D721Med (cell line): ENCODE measurements at regions not wholly inside any gene's neighbourhood (a gene's known extent, or its start where the extent isn't known, plus 50 kb on each side); places are given as distances from the start of the nearest gene placed in this dataset.

ENCODE experiments used
- DNase-seq: peaks from one replicate; pipeline ENCODE4 v3.0.0; 2011; ENCODE audit warnings: low spot score; ENCODE audit not compliant: insufficient read length
- FAIRE-seq: peaks from 2 replicates; lab custom pipeline; 2011; peaks lifted over from hg19 to GRCh38; lab: Jason Lieb, UNC
- TF ChIP-seq, protein P1 (sequence below): IDR thresholded peaks from 2 replicates; pipeline ENCODE4 v1.5.1; 2012; ENCODE audit warnings: mild to moderate bottlenecking, control low read depth; ENCODE audit not compliant: insufficient read depth; ENCODE audit errors: missing control alignments

DNA sequence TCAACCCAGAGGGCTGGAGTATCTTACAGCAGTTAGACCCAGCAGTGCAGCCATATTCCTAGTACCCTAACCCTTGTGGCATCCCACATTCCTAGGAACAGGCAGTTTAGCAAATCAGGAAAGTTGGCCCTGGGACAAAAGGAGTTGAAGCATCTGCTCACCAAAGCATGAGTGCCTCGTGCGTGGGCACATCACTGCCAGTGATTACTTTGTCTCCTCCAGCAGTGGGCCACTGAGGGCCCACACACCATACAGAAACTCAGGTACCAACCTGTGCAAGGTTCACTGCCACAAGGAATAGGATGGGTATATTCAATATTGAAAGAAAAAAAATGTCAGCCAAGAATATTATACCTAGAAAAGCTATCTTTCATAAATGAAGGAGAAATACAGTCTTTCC lies 227.5 kb upstream of the CNTN5 start:
- TF ChIP-seq, protein P1, sequence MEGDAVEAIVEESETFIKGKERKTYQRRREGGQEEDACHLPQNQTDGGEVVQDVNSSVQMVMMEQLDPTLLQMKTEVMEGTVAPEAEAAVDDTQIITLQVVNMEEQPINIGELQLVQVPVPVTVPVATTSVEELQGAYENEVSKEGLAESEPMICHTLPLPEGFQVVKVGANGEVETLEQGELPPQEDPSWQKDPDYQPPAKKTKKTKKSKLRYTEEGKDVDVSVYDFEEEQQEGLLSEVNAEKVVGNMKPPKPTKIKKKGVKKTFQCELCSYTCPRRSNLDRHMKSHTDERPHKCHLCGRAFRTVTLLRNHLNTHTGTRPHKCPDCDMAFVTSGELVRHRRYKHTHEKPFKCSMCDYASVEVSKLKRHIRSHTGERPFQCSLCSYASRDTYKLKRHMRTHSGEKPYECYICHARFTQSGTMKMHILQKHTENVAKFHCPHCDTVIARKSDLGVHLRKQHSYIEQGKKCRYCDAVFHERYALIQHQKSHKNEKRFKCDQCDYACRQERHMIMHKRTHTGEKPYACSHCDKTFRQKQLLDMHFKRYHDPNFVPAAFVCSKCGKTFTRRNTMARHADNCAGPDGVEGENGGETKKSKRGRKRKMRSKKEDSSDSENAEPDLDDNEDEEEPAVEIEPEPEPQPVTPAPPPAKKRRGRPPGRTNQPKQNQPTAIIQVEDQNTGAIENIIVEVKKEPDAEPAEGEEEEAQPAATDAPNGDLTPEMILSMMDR: no peak
- no peak for DNase-seq
- no peak for FAIRE-seq

DNA sequence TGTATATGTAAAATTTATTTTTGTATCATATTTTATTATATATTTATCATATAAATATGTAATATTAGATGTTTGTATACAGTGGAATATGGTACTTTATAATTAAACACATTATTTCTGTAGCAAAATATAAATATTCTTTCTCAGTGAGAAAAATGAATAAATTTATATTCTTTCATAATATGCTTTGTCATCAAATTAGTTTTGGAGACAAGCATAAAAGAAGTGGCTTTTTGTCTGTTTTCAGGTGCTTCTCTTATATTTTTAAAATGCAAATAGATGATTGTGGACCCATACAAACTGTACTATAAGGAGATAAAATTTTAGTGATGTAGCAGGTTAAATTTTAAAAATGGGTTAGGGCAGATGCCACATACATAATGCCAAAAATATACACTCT lies 222.4 kb upstream of the CNTN5 start:
- TF ChIP-seq, protein P1: no peak
- DNase-seq (no peak), FAIRE-seq (no peak)

DNA sequence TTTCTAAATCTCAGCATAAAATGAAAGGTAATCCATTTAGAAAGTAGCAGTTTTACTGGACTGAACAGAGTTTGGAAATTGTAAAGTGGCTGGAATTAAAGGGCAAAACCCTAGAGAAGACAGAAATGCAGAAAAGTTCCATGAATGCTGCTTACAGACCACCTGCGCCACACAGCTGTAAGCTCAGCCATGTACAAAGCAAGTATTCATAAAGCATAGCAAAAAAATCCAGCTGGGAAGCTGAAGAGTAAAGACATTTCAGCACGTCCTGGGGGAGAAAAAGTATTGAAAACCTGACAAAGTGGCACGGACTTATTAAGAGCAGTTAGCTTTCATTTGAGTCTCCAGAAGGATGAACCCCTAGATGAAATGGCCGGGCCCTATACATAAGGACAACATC lies 220.1 kb upstream of the CNTN5 start:
- DNase-seq (no peak), FAIRE-seq (no peak)
- TF ChIP-seq, protein P1: no peak

DNA sequence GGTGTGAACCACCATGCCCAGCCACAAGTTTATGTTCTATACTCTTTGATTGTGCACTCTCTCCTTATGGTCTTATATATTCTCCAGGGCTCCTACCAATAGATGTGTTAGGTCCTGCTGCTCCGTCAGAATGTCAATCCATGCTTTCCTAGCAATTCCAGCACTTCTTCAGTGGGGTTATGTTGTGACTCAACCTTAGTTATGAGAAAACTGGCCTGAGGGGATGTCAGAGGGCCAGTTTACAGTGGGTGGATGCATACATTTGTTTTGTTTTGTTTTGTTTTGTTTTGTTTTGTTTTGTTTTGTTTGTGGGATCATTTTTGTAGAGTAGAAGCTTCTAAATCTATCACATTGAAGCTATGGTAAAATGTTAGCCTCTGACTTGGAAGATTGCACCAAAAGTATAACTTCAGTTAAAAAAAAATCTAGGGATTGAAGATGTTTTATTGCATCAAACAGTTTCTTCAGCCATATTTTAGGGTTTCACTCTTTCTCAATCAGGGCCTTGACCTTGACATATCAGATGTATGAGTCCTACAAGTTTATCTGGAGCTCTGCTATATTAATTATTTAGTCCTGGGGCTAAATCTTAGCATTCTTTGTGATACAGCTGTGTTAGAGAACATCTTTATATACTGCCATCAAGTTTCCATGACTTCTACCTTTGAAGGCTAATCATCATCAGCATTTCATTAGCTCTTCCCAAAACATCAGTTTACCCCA lies 191.6 kb upstream of the CNTN5 start:
- FAIRE-seq: no peak
- no peak for DNase-seq
- TF ChIP-seq, protein P1: no peak

DNA sequence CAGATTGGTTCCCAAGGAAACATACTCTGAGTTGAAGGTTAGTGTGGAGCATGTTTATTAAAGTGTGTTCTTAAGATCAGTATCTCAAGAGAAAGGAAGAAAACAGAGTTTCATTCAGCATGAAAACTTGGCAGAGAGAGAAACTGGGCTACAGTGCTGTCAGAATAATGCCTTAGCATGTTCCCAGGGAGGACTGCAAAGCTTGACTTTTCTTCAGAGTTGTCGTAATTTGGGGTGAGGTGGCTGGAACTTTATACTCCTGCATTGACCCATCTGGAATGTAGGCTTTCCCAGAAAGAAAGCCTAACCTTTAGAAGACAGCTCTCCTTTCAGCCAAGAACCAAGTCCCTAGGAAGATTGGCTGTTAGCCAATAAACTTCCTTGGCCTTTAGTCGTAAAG lies 190.8 kb upstream of the CNTN5 start:
- TF ChIP-seq, protein P1: no peak
- no peak for FAIRE-seq

DNA sequence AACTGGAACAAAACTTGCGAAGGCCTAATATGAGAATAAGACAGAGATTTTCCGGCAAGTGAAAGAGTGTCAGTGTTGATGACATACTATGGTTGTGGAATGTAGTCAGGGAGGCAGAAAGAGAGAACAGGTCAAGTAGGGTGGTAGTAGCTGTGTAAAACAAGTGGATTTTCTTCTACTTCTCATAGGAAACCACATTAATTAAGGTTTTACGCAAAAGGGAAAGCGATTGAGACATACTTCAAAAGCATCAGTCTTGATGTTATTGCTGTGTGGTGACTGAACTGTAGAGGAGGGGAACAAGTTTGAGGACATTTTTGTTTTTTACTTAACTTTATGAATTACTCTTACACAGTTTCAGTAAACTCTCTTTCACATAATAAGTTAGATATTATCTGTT lies 186.0 kb upstream of the CNTN5 start:
- no peak for DNase-seq
- FAIRE-seq: no peak
- TF ChIP-seq, protein P1: no peak

More for the DNA sequence above, 190.8 kb upstream of the CNTN5 start:
- no peak for DNase-seq

DNA sequence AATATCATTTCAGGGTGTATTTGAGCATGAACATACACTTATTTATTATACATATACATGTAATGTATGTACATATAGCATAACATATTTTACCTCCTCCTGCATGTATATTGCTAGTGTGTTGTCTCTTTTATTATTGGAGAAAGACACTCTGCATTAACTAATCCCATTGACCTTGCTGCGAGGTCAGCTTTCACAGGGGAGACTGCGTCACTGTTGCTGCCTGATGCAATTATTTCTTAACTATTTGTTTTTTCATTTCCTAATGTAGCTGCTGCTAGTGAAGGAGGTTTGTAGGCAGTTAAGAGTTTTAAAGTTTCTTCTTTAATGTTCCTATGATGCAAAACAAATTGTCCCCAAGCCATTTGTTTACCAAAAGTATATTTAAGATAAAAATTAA lies 185.4 kb upstream of the CNTN5 start:
- FAIRE-seq (no peak), DNase-seq (no peak)
- TF ChIP-seq, protein P1: no peak
